RWPE1 (cell line): ENCODE measurements at regions not wholly inside any gene's neighbourhood (a gene's known extent, or its start where the extent isn't known, plus 50 kb on each side); places are given as distances from the start of the nearest gene placed in this dataset.

Source experiments
- CTCF ChIA-PET: fragments of 350-600 bp; sonication (Branson Sonifier 250); formaldehyde crosslinking; extraction: SDS; loops from one replicate; lab custom pipeline; 2021; lab: Yijun Ruan, JAX
- POLR2A ChIA-PET: fragments of 400-600 bp; formaldehyde crosslinking; extraction: SDS; loops from one replicate; lab custom pipeline; 2020; ENCODE audit warnings: antibody characterized with exemption; ENCODE audit not compliant: low non-redundant PET; lab: Yijun Ruan, JAX
- DNase-seq: peaks from one replicate; pipeline ENCODE4 v3.0.0; 2012; ENCODE audit warnings: low spot score
- H3K27ac ChIP-seq: fragments of 450-650 bp; 2 replicates; pipeline ENCODE4 v1.5.1; 2017
- CTCF ChIP-seq: fragments of 450-650 bp; conservative IDR thresholded peaks from 2 replicates; pipeline ENCODE4 v1.5.1; 2017; ENCODE audit warnings: low read depth, mild to moderate bottlenecking

DNA sequence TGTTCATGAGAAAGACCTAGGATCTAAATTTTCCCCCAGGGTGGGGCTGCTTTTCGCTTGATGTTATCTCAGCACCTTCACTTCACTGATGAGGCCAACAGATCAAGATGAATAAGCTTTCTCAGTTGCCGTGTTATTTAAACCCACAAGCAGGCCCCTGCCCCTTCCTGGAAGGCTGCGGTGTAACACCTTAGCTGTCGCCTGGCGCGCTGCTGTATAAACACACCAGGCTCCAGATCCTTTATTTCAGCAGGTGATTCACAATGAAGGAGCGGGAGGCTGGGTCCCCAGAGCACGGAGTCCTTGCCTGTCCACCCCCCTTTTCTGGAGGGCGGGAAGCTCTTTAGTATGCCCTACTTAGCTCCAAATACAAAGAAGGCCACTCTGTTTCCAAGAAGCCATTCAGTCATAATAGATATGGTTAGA is 515.4 kb downstream of the FUT8 start:
- ChIA-PET POLR2A (no interaction called here), CTCF (no interaction called here)
- H3K27ac ChIP-seq = no peak overlapping the region
- no peak for TF ChIP-seq CTCF
- DNase-seq = no peak

- no peak overlapping the region for H3K27ac ChIP-seq
- POLR2A ChIA-PET = no interaction called here
- TF ChIP-seq CTCF = no peak
- DNase-seq = no peak
- CTCF ChIA-PET = no interaction called here
Measured at GRCh38 chr14:65928995-65929394, 516.5 kb downstream of the FUT8 start.

DNA sequence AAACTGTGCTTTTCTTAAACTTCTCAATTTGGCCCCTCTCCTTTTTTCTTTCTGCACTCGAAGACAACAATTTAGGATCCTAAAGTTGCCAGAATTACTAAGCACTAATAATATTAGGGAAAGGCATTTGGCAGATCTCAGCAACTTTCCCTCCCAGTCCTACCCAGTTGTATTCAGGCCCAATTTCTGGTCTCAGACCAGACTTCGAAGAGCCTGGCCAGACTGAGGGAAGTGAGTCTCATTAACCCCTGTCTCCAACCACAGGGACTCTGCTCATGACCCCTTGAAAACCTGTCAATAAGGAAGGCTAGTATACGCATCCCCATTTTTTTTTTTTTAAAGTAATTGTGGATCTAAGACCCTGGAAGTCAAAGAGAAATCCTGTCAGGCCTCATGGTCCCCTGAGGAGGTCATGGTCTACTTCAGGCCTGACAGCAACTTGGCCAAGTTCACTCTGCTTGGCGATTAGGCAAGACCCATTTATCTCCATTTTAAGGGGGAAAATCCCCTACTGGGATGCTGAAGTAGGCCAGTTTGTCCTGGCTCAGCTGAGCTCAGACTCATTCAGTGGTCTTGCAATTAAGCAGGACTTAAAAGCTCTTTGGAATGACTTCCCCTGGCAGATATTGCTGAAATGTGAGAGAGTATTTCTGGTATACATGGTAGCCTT is 521.0 kb downstream of the FUT8 start:
- POLR2A ChIA-PET = no interaction called here
- DNase-seq = no peak
- CTCF ChIA-PET = no interaction called here
- no peak overlapping the region for H3K27ac ChIP-seq
- no peak for TF ChIP-seq CTCF

GRCh38 chr14:65934070-65934435 is 521.5 kb downstream of the FUT8 start:
- ChIA-PET POLR2A (no interaction called here), CTCF (no interaction called here)
- TF ChIP-seq CTCF = no peak
- no peak overlapping the region for H3K27ac ChIP-seq
- DNase-seq = no peak

DNA sequence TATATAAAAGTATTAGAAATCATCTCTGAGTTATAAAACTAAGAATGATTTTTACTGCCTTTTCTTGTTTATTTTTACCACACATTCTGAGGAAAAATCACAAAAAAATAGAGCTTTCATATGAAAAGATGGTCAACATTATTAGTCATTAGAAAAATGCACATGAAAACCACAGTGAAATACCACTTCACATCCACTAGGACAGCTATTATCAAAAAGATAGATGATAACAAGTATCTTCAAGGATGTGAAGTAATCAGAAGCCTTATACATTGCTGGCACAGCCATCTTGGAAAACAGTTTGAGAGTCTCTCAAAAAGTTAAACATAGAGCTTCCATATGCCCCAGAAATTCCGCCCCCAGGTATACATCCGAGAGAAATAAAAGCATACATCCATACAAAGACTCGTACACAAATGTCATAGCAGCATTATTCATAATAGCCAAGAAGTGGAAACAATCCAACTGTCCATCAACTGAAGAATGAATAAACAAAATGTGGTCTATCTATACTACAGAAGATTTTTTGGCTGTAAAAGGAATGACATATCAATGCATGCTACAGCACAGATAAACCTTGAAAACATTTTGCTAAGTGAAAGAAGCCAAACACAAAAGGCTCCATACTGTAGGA is 523.9 kb downstream of the FUT8 start:
- no peak for DNase-seq
- TF ChIP-seq CTCF = no peak
- ChIA-PET POLR2A (no interaction called here), CTCF (no interaction called here)
- H3K27ac ChIP-seq = no peak overlapping the region

DNA sequence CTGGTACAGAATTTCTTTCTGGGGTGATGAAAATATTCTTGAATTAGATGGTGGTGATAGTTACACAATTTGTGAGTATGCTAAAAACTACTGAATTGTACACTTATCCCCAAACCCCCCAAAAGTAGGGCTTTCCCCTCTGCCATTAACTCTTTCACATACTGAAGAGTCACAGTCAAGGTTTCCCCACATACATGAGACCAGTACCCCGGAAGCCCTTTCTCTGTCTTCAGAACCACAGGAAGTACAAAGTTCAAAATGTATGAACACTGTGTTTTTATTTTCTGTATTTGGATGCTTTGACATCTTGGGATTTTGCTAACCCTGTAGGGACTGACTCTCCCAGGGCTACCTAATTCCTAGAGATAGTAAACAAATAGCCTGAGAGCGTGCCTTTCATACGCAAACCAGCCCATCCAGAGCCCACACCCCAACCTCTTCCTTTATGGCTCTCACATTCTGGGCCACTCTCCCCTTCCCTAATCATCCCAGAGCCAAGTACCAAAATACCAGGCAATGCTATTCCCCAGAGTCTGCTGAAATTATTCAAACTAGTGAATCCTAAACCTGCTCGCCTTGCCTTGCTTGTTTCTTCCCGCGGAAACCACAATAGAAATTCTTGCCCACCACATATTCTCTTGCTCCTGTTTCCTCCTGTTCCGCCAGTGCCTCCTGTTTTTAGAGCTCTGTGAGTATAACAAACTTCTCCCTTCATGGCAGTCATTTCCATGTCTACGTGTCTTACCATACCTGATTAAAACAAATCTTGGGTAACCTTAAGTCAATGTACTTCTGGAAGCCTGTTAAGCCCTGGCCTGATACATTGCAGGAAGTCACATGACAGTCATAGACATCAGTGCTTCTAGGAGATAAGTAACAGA is 524.8 kb downstream of the FUT8 start:
- no peak for TF ChIP-seq CTCF
- CTCF ChIA-PET = no interaction called here
- no peak for DNase-seq
- H3K27ac ChIP-seq = no peak overlapping the region
- POLR2A ChIA-PET = no interaction called here
